ENCODE measurements at regions not wholly inside any gene's neighbourhood (a gene's known extent, or its start where the extent isn't known, plus 50 kb on each side); places are given as distances from the start of the nearest gene placed in this dataset.

DNA sequence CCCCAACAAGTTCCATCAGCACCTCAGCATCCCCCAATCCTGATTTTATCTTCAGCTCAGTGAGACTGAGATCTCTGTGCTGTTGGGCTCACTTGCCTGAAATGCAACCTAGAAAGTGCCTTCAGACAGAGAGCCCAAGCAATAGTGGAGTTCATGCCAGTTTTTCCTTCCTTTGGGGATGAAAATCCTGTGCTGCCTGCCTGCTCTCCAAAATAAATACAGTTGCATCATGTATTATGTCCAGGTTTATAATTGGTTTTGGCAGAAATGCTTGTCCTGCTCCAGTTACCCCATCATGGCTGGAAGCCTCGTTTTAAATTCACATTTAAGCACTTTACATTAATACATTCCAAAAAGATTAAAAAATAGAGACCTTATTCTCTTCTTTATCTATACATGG, 1865.5 kb upstream of the TENM3 start:
- Mint-ChIP-seq H3K4me1 (no peaks in the 10 kb centered on the region), H3K4me3 (no peak overlapping the region), H3K27me3 (ENCODE audit: low read depth in 3 of 3) (no peaks in the 10 kb centered on the region), H3K9me3 (peaks cover 0 to 4% (median 0%) of the 10 kb centered on the region in 7 donors), H3K27ac (peak overlapping the region in 1 of 7 donors; percentile 3), H3K36me3 (no peaks in the 10 kb centered on the region)
- Histone ChIP-seq H3K79me2 (ENCODE audit: insufficient read depth, low read length) (no peaks in the 10 kb centered on the region), H3K36me3 (replicated peaks in 1 of 2; ENCODE audit: control insufficient read depth in 1 of 2, insufficient read depth in 2 of 2, low read length in 2 of 2) (no peaks in the 10 kb centered on the region), H3K4me1 (ENCODE audit: control insufficient read depth in 1 of 2, insufficient read depth in 2 of 2, low read length in 2 of 2) (no peaks in the 10 kb centered on the region), H3K27me3 (ENCODE audit: control insufficient read depth in 2 of 2, insufficient read depth in 2 of 2, low read length in 2 of 2) (no peaks in the 10 kb centered on the region), H3K9ac (ENCODE audit: insufficient read depth, low read length, poor library complexity, severe bottlenecking) (no peak overlapping the region), H3K4me3 (replicated peaks in 1 of 3; ENCODE audit: low read depth in 2 of 3, low read length in 3 of 3) (no peak overlapping the region), H3K9me3 (replicated peaks in 1 of 2; ENCODE audit: control insufficient read depth in 1 of 2, insufficient read depth in 1 of 2, low read length in 2 of 2) (no peaks in the 10 kb centered on the region), H3K27ac (ENCODE audit: low read depth in 1 of 2, low read length in 2 of 2) (no peak overlapping the region), H4K20me1 (ENCODE audit: insufficient read depth, low read length) (no peaks in the 10 kb centered on the region), H2AFZ (ENCODE audit: insufficient read depth, low read depth, low read length, poor library complexity, severe bottlenecking) (no peak overlapping the region), H3K4me2 (replicated peaks; ENCODE audit: extremely low read depth, low read length, poor library complexity, severe bottlenecking) (no peak overlapping the region)
- intact Hi-C loops (cut with micrococcal nuclease): no loop called here
- TF ChIP-seq, protein P1, sequence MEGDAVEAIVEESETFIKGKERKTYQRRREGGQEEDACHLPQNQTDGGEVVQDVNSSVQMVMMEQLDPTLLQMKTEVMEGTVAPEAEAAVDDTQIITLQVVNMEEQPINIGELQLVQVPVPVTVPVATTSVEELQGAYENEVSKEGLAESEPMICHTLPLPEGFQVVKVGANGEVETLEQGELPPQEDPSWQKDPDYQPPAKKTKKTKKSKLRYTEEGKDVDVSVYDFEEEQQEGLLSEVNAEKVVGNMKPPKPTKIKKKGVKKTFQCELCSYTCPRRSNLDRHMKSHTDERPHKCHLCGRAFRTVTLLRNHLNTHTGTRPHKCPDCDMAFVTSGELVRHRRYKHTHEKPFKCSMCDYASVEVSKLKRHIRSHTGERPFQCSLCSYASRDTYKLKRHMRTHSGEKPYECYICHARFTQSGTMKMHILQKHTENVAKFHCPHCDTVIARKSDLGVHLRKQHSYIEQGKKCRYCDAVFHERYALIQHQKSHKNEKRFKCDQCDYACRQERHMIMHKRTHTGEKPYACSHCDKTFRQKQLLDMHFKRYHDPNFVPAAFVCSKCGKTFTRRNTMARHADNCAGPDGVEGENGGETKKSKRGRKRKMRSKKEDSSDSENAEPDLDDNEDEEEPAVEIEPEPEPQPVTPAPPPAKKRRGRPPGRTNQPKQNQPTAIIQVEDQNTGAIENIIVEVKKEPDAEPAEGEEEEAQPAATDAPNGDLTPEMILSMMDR (IDR thresholded peaks at IDR 0.05): no peak
- WGBS (ENCODE audit: insufficient coverage): no CpG with 5 or more reads among the region's 1 CpG
- no peak for DNase-seq

DNA sequence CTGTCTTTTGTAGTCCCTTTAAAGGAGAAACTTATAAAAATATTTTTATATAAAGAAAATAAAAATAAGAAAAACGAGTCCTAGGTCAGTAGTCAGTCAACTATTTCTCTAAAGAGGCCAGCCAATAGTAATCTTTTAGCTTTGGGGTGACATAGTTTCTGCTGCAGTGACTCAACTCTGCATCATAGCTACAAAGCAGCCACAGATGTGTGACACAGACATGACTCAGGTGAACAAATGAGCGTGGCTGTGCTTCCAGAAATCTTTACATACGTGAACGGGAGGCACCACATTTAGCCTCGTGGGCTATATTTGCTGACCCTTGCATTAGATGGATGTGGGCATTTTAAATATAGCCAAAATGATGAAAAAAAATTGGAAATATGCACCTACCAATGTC, 1862.5 kb upstream of the TENM3 start:
- no peaks in the 10 kb centered on the region for H3K36me3 Mint-ChIP-seq
- no peak overlapping the region for H2AFZ ChIP-seq (ENCODE audit: insufficient read depth, low read depth, low read length, poor library complexity, severe bottlenecking)
- no peak overlapping the region for H3K27ac Mint-ChIP-seq
- H3K79me2 ChIP-seq (ENCODE audit: insufficient read depth, low read length): no peaks in the 10 kb centered on the region
- no peaks in the 10 kb centered on the region for H3K36me3 ChIP-seq (replicated peaks in 1 of 2; ENCODE audit: control insufficient read depth in 1 of 2, insufficient read depth in 2 of 2, low read length in 2 of 2)
- no peak overlapping the region for H3K4me3 ChIP-seq (replicated peaks in 1 of 3; ENCODE audit: low read depth in 2 of 3, low read length in 3 of 3)
- no peaks in the 10 kb centered on the region for H3K4me1 Mint-ChIP-seq
- TF ChIP-seq, protein P1 (IDR thresholded peaks at IDR 0.05): no peak
- no peak overlapping the region for H3K27ac ChIP-seq (ENCODE audit: low read depth in 1 of 2, low read length in 2 of 2)
- H3K27me3 Mint-ChIP-seq (ENCODE audit: low read depth in 3 of 3): no peaks in the 10 kb centered on the region
- no CpG with 5 or more reads among the region's 5 CpGs for WGBS (ENCODE audit: insufficient coverage)
- H3K9ac ChIP-seq (ENCODE audit: insufficient read depth, low read length, poor library complexity, severe bottlenecking): no peak overlapping the region
- H3K27me3 ChIP-seq (ENCODE audit: control insufficient read depth in 2 of 2, insufficient read depth in 2 of 2, low read length in 2 of 2): no peaks in the 10 kb centered on the region
- H3K4me3 Mint-ChIP-seq: no peak overlapping the region
- H3K4me1 ChIP-seq (ENCODE audit: control insufficient read depth in 1 of 2, insufficient read depth in 2 of 2, low read length in 2 of 2): no peaks in the 10 kb centered on the region
- no peaks in the 10 kb centered on the region for H3K9me3 ChIP-seq (replicated peaks in 1 of 2; ENCODE audit: control insufficient read depth in 1 of 2, insufficient read depth in 1 of 2, low read length in 2 of 2)
- no peaks in the 10 kb centered on the region for H4K20me1 ChIP-seq (ENCODE audit: insufficient read depth, low read length)
- H3K4me2 ChIP-seq (replicated peaks; ENCODE audit: extremely low read depth, low read length, poor library complexity, severe bottlenecking): no peak overlapping the region
- peaks cover 0 to 5% (median 3%) of the 10 kb centered on the region in 7 donors for H3K9me3 Mint-ChIP-seq
- DNase-seq: no peak
- intact Hi-C loops (cut with micrococcal nuclease): no loop called here

Data from CD14-positive monocyte (primary cell).